ENCODE measurements at regions not wholly inside any gene's neighbourhood (a gene's known extent, or its start where the extent isn't known, plus 50 kb on each side); places are given as distances from the start of the nearest gene placed in this dataset.
A peak's percentile ranks its signal among the peaks of the same experiment; 100 is the strongest.

GRCh38 chr21:38080888-38081287 is 164.6 kb upstream of the KCNJ6 start:
- TF ChIP-seq POLR2AphosphoS5 (IDR thresholded peaks at IDR 0.05) (no peak), EP300 (IDR thresholded peaks at IDR 0.05) (no peak), POLR2A (IDR thresholded peaks at IDR 0.05) (no peak)
- TF ChIP-seq, protein P1, sequence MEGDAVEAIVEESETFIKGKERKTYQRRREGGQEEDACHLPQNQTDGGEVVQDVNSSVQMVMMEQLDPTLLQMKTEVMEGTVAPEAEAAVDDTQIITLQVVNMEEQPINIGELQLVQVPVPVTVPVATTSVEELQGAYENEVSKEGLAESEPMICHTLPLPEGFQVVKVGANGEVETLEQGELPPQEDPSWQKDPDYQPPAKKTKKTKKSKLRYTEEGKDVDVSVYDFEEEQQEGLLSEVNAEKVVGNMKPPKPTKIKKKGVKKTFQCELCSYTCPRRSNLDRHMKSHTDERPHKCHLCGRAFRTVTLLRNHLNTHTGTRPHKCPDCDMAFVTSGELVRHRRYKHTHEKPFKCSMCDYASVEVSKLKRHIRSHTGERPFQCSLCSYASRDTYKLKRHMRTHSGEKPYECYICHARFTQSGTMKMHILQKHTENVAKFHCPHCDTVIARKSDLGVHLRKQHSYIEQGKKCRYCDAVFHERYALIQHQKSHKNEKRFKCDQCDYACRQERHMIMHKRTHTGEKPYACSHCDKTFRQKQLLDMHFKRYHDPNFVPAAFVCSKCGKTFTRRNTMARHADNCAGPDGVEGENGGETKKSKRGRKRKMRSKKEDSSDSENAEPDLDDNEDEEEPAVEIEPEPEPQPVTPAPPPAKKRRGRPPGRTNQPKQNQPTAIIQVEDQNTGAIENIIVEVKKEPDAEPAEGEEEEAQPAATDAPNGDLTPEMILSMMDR (IDR thresholded peaks at IDR 0.05) = no peak
- Histone ChIP-seq H3K27ac (no peak overlapping the region), H3K9me3 (no peaks in the 10 kb centered on the region), H3K36me3 (no peaks in the 10 kb centered on the region), H3K4me3 (no peak overlapping the region), H3K4me1 (no peaks in the 10 kb centered on the region), H3K27me3 (no peaks in the 10 kb centered on the region)
- no peak for DNase-seq
- 66 to 77% (median 72%) methylated on average over 8 to 10 of the region's 10 CpGs for WGBS, 5 donors
- intact Hi-C loops (cut with DNase I; ENCODE audit: low total_unique reads) = no loop called here

DNA sequence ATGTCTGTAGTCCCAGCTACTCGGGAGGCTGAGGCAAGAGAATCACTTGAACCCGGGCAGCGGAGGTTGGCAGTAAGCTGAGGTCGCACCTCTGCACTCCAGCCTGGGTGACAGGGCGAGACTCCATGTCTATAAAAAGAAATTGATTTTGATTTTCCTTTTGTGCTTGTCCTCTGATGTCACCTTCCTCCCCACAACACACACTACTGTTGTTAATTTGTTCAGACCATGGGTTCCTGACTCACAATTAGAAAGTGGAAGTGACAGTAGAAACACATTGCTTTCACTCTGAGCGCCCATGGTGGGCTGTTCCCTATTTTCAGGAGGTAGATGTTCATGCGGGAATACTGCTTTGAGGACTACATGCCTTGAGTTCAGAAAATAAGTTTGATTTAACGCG is 165.5 kb upstream of the KCNJ6 start:
- Histone ChIP-seq H3K27ac (no peak overlapping the region), H3K4me1 (no peaks in the 10 kb centered on the region), H3K4me3 (no peak overlapping the region), H3K36me3 (no peaks in the 10 kb centered on the region), H3K9me3 (no peaks in the 10 kb centered on the region), H3K27me3 (no peaks in the 10 kb centered on the region)
- no peak for TF ChIP-seq EP300 (IDR thresholded peaks at IDR 0.05)
- TF ChIP-seq, protein P1 (IDR thresholded peaks at IDR 0.05) = no peak
- WGBS, 5 donors = 87 to 94% (median 93%) methylated on average over 9 of the region's 9 CpGs
- intact Hi-C loops (cut with DNase I; ENCODE audit: low total_unique reads) = no loop called here
- no peak for DNase-seq

GRCh38 chr21:38082936-38083485 is 166.8 kb upstream of the KCNJ6 start:
- intact Hi-C loops (cut with DNase I; ENCODE audit: low total_unique reads) = no loop called here
- no peaks in the 10 kb centered on the region for H3K27me3 ChIP-seq
- TF ChIP-seq POLR2AphosphoS5 (IDR thresholded peaks at IDR 0.05) (no peak), POLR2A (IDR thresholded peaks at IDR 0.05) (no peak), EP300 (IDR thresholded peaks at IDR 0.05) (no peak)
- TF ChIP-seq, protein P1 (IDR thresholded peaks at IDR 0.05) = no peak
- WGBS, 5 donors = 58 to 73% (median 71%) methylated on average over 4 of the region's 4 CpGs
- H3K27ac ChIP-seq = no peak overlapping the region
- H3K9me3 ChIP-seq = no peaks in the 10 kb centered on the region
- no peaks in the 10 kb centered on the region for H3K36me3 ChIP-seq
- DNase-seq = no peak
- H3K4me3 ChIP-seq = no peak overlapping the region
- no peaks in the 10 kb centered on the region for H3K4me1 ChIP-seq

DNA sequence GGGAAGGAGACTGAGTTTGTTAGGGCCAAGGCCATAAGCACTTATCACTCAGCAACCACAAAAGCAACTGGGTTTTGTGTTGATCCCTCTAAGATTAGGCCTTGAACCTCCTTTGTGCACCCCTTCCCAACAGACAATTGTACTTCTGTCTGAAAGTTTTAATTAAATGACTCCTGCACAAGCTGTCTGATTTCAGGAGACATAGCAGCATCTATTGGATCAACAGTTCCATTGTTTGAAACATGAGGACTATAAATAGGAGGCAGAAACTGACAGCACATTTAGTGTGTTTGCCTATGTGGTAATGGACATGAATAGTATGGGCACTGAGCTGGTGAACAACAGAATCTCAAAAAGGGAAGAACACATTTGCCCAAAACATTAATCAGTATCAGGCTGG is 167.3 kb upstream of the KCNJ6 start:
- Histone ChIP-seq H3K4me1 (no peaks in the 10 kb centered on the region), H3K4me3 (no peak overlapping the region), H3K27me3 (no peaks in the 10 kb centered on the region), H3K36me3 (no peaks in the 10 kb centered on the region), H3K9me3 (no peaks in the 10 kb centered on the region), H3K27ac (no peak overlapping the region)
- intact Hi-C loops (cut with DNase I; ENCODE audit: low total_unique reads) = no loop called here
- peak in 1 of 2 donors; percentile 2 for DNase-seq
- TF ChIP-seq POLR2A (IDR thresholded peaks at IDR 0.05) (no peak), POLR2AphosphoS5 (IDR thresholded peaks at IDR 0.05) (no peak), EP300 (IDR thresholded peaks at IDR 0.05) (no peak)
- TF ChIP-seq, protein P1 (IDR thresholded peaks at IDR 0.05) = no peak

All from stomach (tissue), 8 donors.